ENCODE measurements at regions not wholly inside any gene's neighbourhood (a gene's known extent, or its start where the extent isn't known, plus 50 kb on each side); places are given as distances from the start of the nearest gene placed in this dataset.
A peak's percentile ranks its signal among the peaks of the same experiment; 100 is the strongest.

GRCh38 chr1:172814428-172814827 is 155.5 kb downstream of the FASLG start:
- H3K4me1 ChIP-seq (ENCODE audit: control insufficient read depth, low read length), result peaks cover 43% of the 10 kb centered on the region
- H3K79me2 ChIP-seq (ENCODE audit: control insufficient read depth, low read length), result no peaks in the 10 kb centered on the region
- H4K20me1 ChIP-seq (ENCODE audit: control insufficient read depth, insufficient read depth, low read depth, low read length), result no peaks in the 10 kb centered on the region
- no peak overlapping the region for H3K4me2 ChIP-seq (ENCODE audit: low read length)
- no peaks in the 10 kb centered on the region for H3K9me2 ChIP-seq (replicated peaks; ENCODE audit: control insufficient read depth, low read length)
- no peaks in the 10 kb centered on the region for H3K27me3 ChIP-seq (ENCODE audit: control insufficient read depth, low read length)
- peaks cover 16% of the 10 kb centered on the region; the same call in 1 of the 2 replicates for H3K9me3 ChIP-seq (ENCODE audit: control insufficient read depth, insufficient read depth, low read length)
- TF ChIP-seq CTCF (IDR thresholded peaks at IDR 0.05; ENCODE audit: low read depth, low read length, poor library complexity, severe bottlenecking) (no peak), EZH2phosphoT487 (IDR thresholded peaks at IDR 0.05; ENCODE audit: borderline replicate concordance, low read length) (no peak)
- H3K4me3 ChIP-seq (ENCODE audit: low read length), result no peak overlapping the region
- H3F3A ChIP-seq (ENCODE audit: control insufficient read depth, insufficient read depth), result peaks cover 15% of the 10 kb centered on the region
- H3K36me3 ChIP-seq (ENCODE audit: control insufficient read depth, low read length), result peaks cover 8% of the 10 kb centered on the region; the same call in 1 of the 2 replicates
- H3K27ac ChIP-seq (ENCODE audit: low read depth, low read length), result no peak overlapping the region

- H3F3A ChIP-seq (ENCODE audit: control insufficient read depth, insufficient read depth), result peaks cover 25% of the 10 kb centered on the region
- H3K4me1 ChIP-seq (ENCODE audit: control insufficient read depth, low read length), result peaks cover 47% of the 10 kb centered on the region
These were observed 156.8 kb downstream of the FASLG start for GRCh38 chr1:172815740-172816139.

GRCh38 chr1:172818841-172819527 is 160.1 kb downstream of the FASLG start:
- peak overlapping the region; percentile 96 for H3K27ac ChIP-seq (ENCODE audit: low read depth, low read length)
- peak overlapping the region; percentile 74 for H3K4me2 ChIP-seq (ENCODE audit: low read length)
- H3K9me3 ChIP-seq (ENCODE audit: control insufficient read depth, insufficient read depth, low read length), result peaks cover 13% of the 10 kb centered on the region; the same call in 1 of the 2 replicates
- H4K20me1 ChIP-seq (ENCODE audit: control insufficient read depth, insufficient read depth, low read depth, low read length), result no peaks in the 10 kb centered on the region
- H3K4me1 ChIP-seq (ENCODE audit: control insufficient read depth, low read length), result peaks cover 61% of the 10 kb centered on the region
- peaks cover 8% of the 10 kb centered on the region; the same call in 1 of the 2 replicates for H3K36me3 ChIP-seq (ENCODE audit: control insufficient read depth, low read length)
- peaks cover 25% of the 10 kb centered on the region for H3F3A ChIP-seq (ENCODE audit: control insufficient read depth, insufficient read depth)
- no peaks in the 10 kb centered on the region for H3K9me2 ChIP-seq (replicated peaks; ENCODE audit: control insufficient read depth, low read length)
- H3K79me2 ChIP-seq (ENCODE audit: control insufficient read depth, low read length), result no peaks in the 10 kb centered on the region
- TF ChIP-seq CTCF (IDR thresholded peaks at IDR 0.05; ENCODE audit: low read depth, low read length, poor library complexity, severe bottlenecking) (no peak), EZH2phosphoT487 (IDR thresholded peaks at IDR 0.05; ENCODE audit: borderline replicate concordance, low read length) (no peak)
- no peaks in the 10 kb centered on the region for H3K27me3 ChIP-seq (ENCODE audit: control insufficient read depth, low read length)
- H3K4me3 ChIP-seq (ENCODE audit: low read length), result peak overlapping the region; percentile 59

More at GRCh38 chr1:172815740-172816139, 156.8 kb downstream of the FASLG start:
- Histone ChIP-seq H3K36me3 (ENCODE audit: control insufficient read depth, low read length) (peaks cover 8% of the 10 kb centered on the region; the same call in 1 of the 2 replicates), H3K79me2 (ENCODE audit: control insufficient read depth, low read length) (no peaks in the 10 kb centered on the region), H3K27ac (ENCODE audit: low read depth, low read length) (no peak overlapping the region), H3K4me3 (ENCODE audit: low read length) (no peak overlapping the region), H4K20me1 (ENCODE audit: control insufficient read depth, insufficient read depth, low read depth, low read length) (no peaks in the 10 kb centered on the region), H3K9me2 (replicated peaks; ENCODE audit: control insufficient read depth, low read length) (no peaks in the 10 kb centered on the region), H3K9me3 (ENCODE audit: control insufficient read depth, insufficient read depth, low read length) (peaks cover 16% of the 10 kb centered on the region; the same call in 1 of the 2 replicates), H3K27me3 (ENCODE audit: control insufficient read depth, low read length) (no peaks in the 10 kb centered on the region), H3K4me2 (ENCODE audit: low read length) (no peak overlapping the region)
- TF ChIP-seq EZH2phosphoT487 (IDR thresholded peaks at IDR 0.05; ENCODE audit: borderline replicate concordance, low read length) (no peak), CTCF (IDR thresholded peaks at IDR 0.05; ENCODE audit: low read depth, low read length, poor library complexity, severe bottlenecking) (no peak)
